ENCODE measurements at regions not wholly inside any gene's neighbourhood (a gene's known extent, or its start where the extent isn't known, plus 50 kb on each side); places are given as distances from the start of the nearest gene placed in this dataset.

DNA sequence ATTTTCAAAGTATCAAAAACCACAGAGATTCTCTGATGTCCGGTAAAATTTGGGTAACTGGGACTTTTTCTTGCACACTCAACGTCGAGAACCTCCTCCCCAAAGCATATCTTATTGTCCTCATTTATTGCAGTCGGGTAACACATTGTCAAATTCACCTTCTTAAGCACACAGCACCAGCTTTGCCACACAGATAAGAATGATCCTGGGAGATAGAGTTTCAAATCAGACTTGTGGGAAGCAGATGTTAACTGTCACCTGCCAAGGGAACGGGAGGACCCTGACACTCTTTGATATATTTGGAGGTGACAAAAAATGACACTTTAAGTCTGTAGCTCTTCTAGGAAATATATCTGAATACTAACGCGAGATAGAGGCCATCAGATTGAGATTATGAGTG lies 282.1 kb upstream of the BMP2 start:
- Histone ChIP-seq H3K79me2 (ENCODE audit: control insufficient read depth, low read length) (no peaks in the 10 kb centered on the region), H3K9me2 (replicated peaks; ENCODE audit: control insufficient read depth, low read length) (no peaks in the 10 kb centered on the region), H3K4me1 (ENCODE audit: control insufficient read depth, low read length) (no peaks in the 10 kb centered on the region), H3K27me3 (ENCODE audit: control insufficient read depth, low read length) (no peaks in the 10 kb centered on the region), H3K4me3 (ENCODE audit: low read length) (no peak overlapping the region), H3F3A (ENCODE audit: control insufficient read depth, insufficient read depth) (no peaks in the 10 kb centered on the region), H3K27ac (ENCODE audit: low read depth, low read length) (no peak overlapping the region), H4K20me1 (ENCODE audit: control insufficient read depth, insufficient read depth, low read depth, low read length) (no peaks in the 10 kb centered on the region), H3K9me3 (ENCODE audit: control insufficient read depth, insufficient read depth, low read length) (no peaks in the 10 kb centered on the region), H3K4me2 (ENCODE audit: low read length) (no peak overlapping the region), H3K36me3 (ENCODE audit: control insufficient read depth, low read length) (no peaks in the 10 kb centered on the region)
- TF ChIP-seq, protein P1, sequence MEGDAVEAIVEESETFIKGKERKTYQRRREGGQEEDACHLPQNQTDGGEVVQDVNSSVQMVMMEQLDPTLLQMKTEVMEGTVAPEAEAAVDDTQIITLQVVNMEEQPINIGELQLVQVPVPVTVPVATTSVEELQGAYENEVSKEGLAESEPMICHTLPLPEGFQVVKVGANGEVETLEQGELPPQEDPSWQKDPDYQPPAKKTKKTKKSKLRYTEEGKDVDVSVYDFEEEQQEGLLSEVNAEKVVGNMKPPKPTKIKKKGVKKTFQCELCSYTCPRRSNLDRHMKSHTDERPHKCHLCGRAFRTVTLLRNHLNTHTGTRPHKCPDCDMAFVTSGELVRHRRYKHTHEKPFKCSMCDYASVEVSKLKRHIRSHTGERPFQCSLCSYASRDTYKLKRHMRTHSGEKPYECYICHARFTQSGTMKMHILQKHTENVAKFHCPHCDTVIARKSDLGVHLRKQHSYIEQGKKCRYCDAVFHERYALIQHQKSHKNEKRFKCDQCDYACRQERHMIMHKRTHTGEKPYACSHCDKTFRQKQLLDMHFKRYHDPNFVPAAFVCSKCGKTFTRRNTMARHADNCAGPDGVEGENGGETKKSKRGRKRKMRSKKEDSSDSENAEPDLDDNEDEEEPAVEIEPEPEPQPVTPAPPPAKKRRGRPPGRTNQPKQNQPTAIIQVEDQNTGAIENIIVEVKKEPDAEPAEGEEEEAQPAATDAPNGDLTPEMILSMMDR (IDR thresholded peaks at IDR 0.05; ENCODE audit: low read depth, low read length, poor library complexity, severe bottlenecking), result no peak
- TF ChIP-seq EZH2phosphoT487 (IDR thresholded peaks at IDR 0.05; ENCODE audit: borderline replicate concordance, low read length), result no peak

DNA sequence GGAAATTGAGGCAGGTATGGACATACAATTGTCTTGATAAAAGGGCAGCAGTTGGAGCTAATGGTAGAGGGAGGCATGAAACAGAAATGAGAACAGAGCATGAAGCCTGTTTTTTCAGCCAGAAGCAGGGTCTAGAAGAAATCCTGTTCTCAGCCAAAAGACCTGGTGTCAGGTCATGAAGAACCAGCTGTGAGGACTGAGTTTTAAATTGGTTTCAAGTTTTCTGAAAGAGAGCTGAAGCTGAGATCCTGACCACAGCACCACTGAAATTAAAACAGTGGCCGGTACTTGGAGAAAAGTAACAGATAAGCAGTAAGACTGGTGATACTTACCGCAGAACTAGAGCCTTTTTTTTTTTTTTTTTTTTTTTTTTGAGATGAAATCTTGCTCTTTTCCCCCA lies 283.8 kb upstream of the BMP2 start:
- Histone ChIP-seq H3K9me2 (replicated peaks; ENCODE audit: control insufficient read depth, low read length) (no peaks in the 10 kb centered on the region), H3K36me3 (ENCODE audit: control insufficient read depth, low read length) (no peaks in the 10 kb centered on the region), H3F3A (ENCODE audit: control insufficient read depth, insufficient read depth) (no peaks in the 10 kb centered on the region), H3K27me3 (ENCODE audit: control insufficient read depth, low read length) (no peaks in the 10 kb centered on the region), H3K27ac (ENCODE audit: low read depth, low read length) (no peak overlapping the region), H3K79me2 (ENCODE audit: control insufficient read depth, low read length) (no peaks in the 10 kb centered on the region), H4K20me1 (ENCODE audit: control insufficient read depth, insufficient read depth, low read depth, low read length) (no peaks in the 10 kb centered on the region), H3K4me2 (ENCODE audit: low read length) (no peak overlapping the region), H3K9me3 (ENCODE audit: control insufficient read depth, insufficient read depth, low read length) (no peaks in the 10 kb centered on the region), H3K4me3 (ENCODE audit: low read length) (no peak overlapping the region), H3K4me1 (ENCODE audit: control insufficient read depth, low read length) (no peaks in the 10 kb centered on the region)
- TF ChIP-seq EZH2phosphoT487 (IDR thresholded peaks at IDR 0.05; ENCODE audit: borderline replicate concordance, low read length), result no peak
- TF ChIP-seq, protein P1 (IDR thresholded peaks at IDR 0.05; ENCODE audit: low read depth, low read length, poor library complexity, severe bottlenecking), result no peak

DNA sequence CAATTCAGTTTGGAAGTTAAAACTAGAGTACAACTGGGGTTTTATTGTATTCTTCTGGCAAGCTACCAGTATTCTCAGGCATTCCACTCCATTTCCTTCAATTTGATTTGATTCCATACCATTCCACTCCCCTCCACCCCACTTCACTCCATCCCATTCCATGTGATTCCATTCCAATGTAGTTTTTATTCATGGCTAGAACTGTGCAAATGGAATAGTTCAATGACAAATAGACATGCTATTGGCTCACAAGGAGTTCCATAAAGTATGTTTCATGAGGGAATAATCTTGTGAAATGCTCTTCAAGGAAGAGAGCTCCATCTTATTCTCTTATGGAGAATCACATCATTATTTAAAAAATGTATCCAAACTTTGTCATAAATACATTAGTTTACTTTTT lies 285.0 kb upstream of the BMP2 start:
- no peak overlapping the region for H3K4me3 ChIP-seq (ENCODE audit: low read length)
- no peaks in the 10 kb centered on the region for H4K20me1 ChIP-seq (ENCODE audit: control insufficient read depth, insufficient read depth, low read depth, low read length)
- no peaks in the 10 kb centered on the region for H3K27me3 ChIP-seq (ENCODE audit: control insufficient read depth, low read length)
- H3K36me3 ChIP-seq (ENCODE audit: control insufficient read depth, low read length), result no peaks in the 10 kb centered on the region
- no peaks in the 10 kb centered on the region for H3K9me3 ChIP-seq (ENCODE audit: control insufficient read depth, insufficient read depth, low read length)
- no peak overlapping the region for H3K4me2 ChIP-seq (ENCODE audit: low read length)
- TF ChIP-seq EZH2phosphoT487 (IDR thresholded peaks at IDR 0.05; ENCODE audit: borderline replicate concordance, low read length), result no peak
- TF ChIP-seq, protein P1 (IDR thresholded peaks at IDR 0.05; ENCODE audit: low read depth, low read length, poor library complexity, severe bottlenecking), result no peak
- H3F3A ChIP-seq (ENCODE audit: control insufficient read depth, insufficient read depth), result no peaks in the 10 kb centered on the region
- no peaks in the 10 kb centered on the region for H3K79me2 ChIP-seq (ENCODE audit: control insufficient read depth, low read length)
- H3K27ac ChIP-seq (ENCODE audit: low read depth, low read length), result no peak overlapping the region
- H3K9me2 ChIP-seq (replicated peaks; ENCODE audit: control insufficient read depth, low read length), result no peaks in the 10 kb centered on the region
- H3K4me1 ChIP-seq (ENCODE audit: control insufficient read depth, low read length), result no peaks in the 10 kb centered on the region
